GM21390 (cell line): ENCODE measurements at regions not wholly inside any gene's neighbourhood (a gene's known extent, or its start where the extent isn't known, plus 50 kb on each side); places are given as distances from the start of the nearest gene placed in this dataset.
"Not testable (repeated sequence)": the region's sequence is repeated elsewhere in the genome, so short reads cannot be mapped to it uniquely, and the experiment has no call there.

ENCODE experiments used
- ATAC-seq: cut with Tn5 transposase; IDR thresholded peaks from one replicate; pipeline ENCODE4 v1.9.1; 2021; ENCODE audit not compliant: unreplicated experiment

- ATAC-seq: no peak
Measured at GRCh38 chr3:20417388-20418108, 231.5 kb upstream of the SGO1 start.

- ATAC-seq: no peak
Measured at GRCh38 chr3:20406611-20407011, 220.6 kb upstream of the SGO1 start.

GRCh38 chr3:20405744-20406143 lies 219.7 kb upstream of the SGO1 start:
- no peak for ATAC-seq

GRCh38 chr3:20405231-20405630 lies 219.2 kb upstream of the SGO1 start:
- no peak for ATAC-seq

- ATAC-seq: no peak
Measured at GRCh38 chr3:20404741-20405100, 218.7 kb upstream of the SGO1 start.

GRCh38 chr3:20403986-20404740 lies 218.2 kb upstream of the SGO1 start:
- no peak for ATAC-seq

- no peak for ATAC-seq
Measured at GRCh38 chr3:20401253-20401652, 215.2 kb upstream of the SGO1 start.

GRCh38 chr3:20400686-20401085 lies 214.7 kb upstream of the SGO1 start:
- ATAC-seq: no peak

GRCh38 chr3:20400281-20400680 lies 214.3 kb upstream of the SGO1 start:
- ATAC-seq: no peak

GRCh38 chr3:20396335-20396734 lies 210.3 kb upstream of the SGO1 start:
- ATAC-seq: no peak

GRCh38 chr3:20395692-20396091 lies 209.7 kb upstream of the SGO1 start:
- no peak for ATAC-seq

- ATAC-seq: no peak
Measured at GRCh38 chr3:20394243-20394642, 208.2 kb upstream of the SGO1 start.

- no peak for ATAC-seq
Measured at GRCh38 chr3:20391644-20392043, 205.6 kb upstream of the SGO1 start.

- ATAC-seq: no peak
Measured at GRCh38 chr3:20388971-20389370, 203.0 kb upstream of the SGO1 start.

GRCh38 chr3:20380295-20380694 lies 194.3 kb upstream of the SGO1 start:
- no peak for ATAC-seq

GRCh38 chr3:20378315-20378714 lies 192.3 kb upstream of the SGO1 start:
- no peak for ATAC-seq

- no peak for ATAC-seq
Measured at GRCh38 chr3:20376665-20377217, 190.7 kb upstream of the SGO1 start.

GRCh38 chr3:20375302-20375701 lies 189.3 kb upstream of the SGO1 start:
- ATAC-seq: no peak

- not testable (repeated sequence) for ATAC-seq
Measured at GRCh38 chr3:20370273-20371063, 184.5 kb upstream of the SGO1 start.

GRCh38 chr3:20361000-20361399 lies 175.0 kb upstream of the SGO1 start:
- ATAC-seq: no peak

GRCh38 chr3:20353286-20353685 lies 167.3 kb upstream of the SGO1 start:
- no peak for ATAC-seq
